ENCODE measurements at regions not wholly inside any gene's neighbourhood (a gene's known extent, or its start where the extent isn't known, plus 50 kb on each side); places are given as distances from the start of the nearest gene placed in this dataset.

GRCh38 chr6:19269341-19269898, 567.8 kb upstream of the ID4 start:
- Histone ChIP-seq H3K27me3 (ENCODE audit: insufficient read depth, low read length) (no peaks in the 10 kb centered on the region), H3K79me2 (ENCODE audit: control insufficient read depth, insufficient read depth, low read length, unreplicated experiment) (no peaks in the 10 kb centered on the region), H3K4me1 (ENCODE audit: control insufficient read depth, insufficient read depth, low read length, unreplicated experiment) (no peaks in the 10 kb centered on the region), H2AFZ (ENCODE audit: low read length, unreplicated experiment) (no peak overlapping the region), H3K27ac (ENCODE audit: low read depth, low read length) (no peak overlapping the region), H3K36me3 (ENCODE audit: insufficient read depth, low read length) (no peaks in the 10 kb centered on the region), H3K4me3 (ENCODE audit: low read depth, low read length) (no peak overlapping the region)

GRCh38 chr6:19270616-19271015, 566.6 kb upstream of the ID4 start:
- Histone ChIP-seq H3K4me3 (ENCODE audit: low read depth, low read length) (no peak overlapping the region), H2AFZ (ENCODE audit: low read length, unreplicated experiment) (no peak overlapping the region), H3K79me2 (ENCODE audit: control insufficient read depth, insufficient read depth, low read length, unreplicated experiment) (no peaks in the 10 kb centered on the region), H3K27me3 (ENCODE audit: insufficient read depth, low read length) (no peaks in the 10 kb centered on the region), H3K4me1 (ENCODE audit: control insufficient read depth, insufficient read depth, low read length, unreplicated experiment) (no peaks in the 10 kb centered on the region), H3K36me3 (ENCODE audit: insufficient read depth, low read length) (no peaks in the 10 kb centered on the region), H3K27ac (ENCODE audit: low read depth, low read length) (no peak overlapping the region)

DNA sequence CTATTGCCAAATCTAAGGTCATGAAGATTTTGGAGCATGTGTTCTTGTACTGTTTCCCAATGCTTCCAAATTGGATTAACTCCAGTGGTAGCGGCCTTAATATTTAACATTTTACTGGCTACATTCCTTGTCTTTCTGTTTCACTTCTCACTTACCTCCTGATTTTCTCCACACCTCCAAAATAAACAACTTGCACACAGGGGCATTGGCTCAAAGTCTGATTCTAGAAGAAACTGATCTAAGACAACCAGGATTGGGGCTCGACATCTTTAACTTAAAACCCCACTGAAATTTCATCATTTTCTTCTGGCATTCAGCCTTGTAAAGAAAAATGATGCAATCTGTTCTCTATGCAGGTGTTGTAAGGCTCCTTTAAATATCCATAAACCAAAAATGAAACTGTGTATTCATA, 557.9 kb upstream of the ID4 start:
- Histone ChIP-seq H3K36me3 (ENCODE audit: insufficient read depth, low read length) (no peaks in the 10 kb centered on the region), H3K27ac (ENCODE audit: low read depth, low read length) (no peak overlapping the region), H3K4me3 (ENCODE audit: low read depth, low read length) (no peak overlapping the region), H3K79me2 (ENCODE audit: control insufficient read depth, insufficient read depth, low read length, unreplicated experiment) (no peaks in the 10 kb centered on the region), H3K4me1 (ENCODE audit: control insufficient read depth, insufficient read depth, low read length, unreplicated experiment) (no peaks in the 10 kb centered on the region), H3K27me3 (ENCODE audit: insufficient read depth, low read length) (no peaks in the 10 kb centered on the region), H2AFZ (ENCODE audit: low read length, unreplicated experiment) (no peak overlapping the region)

DNA sequence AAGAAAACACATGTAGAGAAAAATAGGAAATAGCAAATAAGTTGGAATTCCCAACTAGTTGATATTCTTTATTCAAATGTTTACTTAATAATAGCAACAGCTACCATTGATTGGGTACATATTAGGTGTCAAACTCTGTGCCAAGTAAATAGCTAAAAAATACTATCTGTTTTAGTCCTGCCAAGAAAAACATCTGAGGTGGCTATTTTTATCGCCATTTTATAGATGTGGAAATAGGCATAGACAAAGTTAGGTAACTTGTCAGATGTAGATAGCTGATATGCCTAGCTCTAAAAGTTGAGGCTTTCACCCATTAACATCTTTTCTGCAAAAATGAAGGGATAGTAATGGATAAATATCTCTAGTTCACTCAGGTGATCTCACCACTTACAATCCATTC, 549.2 kb upstream of the ID4 start:
- Histone ChIP-seq H3K36me3 (ENCODE audit: insufficient read depth, low read length) (no peaks in the 10 kb centered on the region), H3K27ac (ENCODE audit: low read depth, low read length) (no peak overlapping the region), H3K4me3 (ENCODE audit: low read depth, low read length) (no peak overlapping the region), H2AFZ (ENCODE audit: low read length, unreplicated experiment) (no peak overlapping the region), H3K79me2 (ENCODE audit: control insufficient read depth, insufficient read depth, low read length, unreplicated experiment) (no peaks in the 10 kb centered on the region), H3K27me3 (ENCODE audit: insufficient read depth, low read length) (no peaks in the 10 kb centered on the region), H3K4me1 (ENCODE audit: control insufficient read depth, insufficient read depth, low read length, unreplicated experiment) (no peaks in the 10 kb centered on the region)

DNA sequence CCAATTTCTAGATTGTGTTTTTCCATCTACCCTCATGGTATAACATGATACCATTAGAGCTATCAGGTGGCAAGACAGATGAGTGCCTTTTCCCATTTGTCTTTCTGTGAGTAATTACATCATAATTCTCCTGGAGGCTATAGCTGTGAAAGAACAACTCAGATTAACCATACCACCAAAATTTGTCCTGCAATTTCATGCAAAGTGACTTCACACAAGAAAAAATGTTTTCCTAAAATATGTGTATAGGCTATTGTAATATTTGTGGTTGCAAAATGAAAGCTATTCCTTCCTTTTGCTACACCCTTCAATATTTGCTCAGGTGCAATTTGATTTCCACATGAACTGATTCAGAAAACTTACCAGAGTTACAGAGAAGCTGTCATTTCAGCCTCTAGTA, 547.7 kb upstream of the ID4 start:
- Histone ChIP-seq H3K79me2 (ENCODE audit: control insufficient read depth, insufficient read depth, low read length, unreplicated experiment) (no peaks in the 10 kb centered on the region), H3K27ac (ENCODE audit: low read depth, low read length) (no peak overlapping the region), H3K27me3 (ENCODE audit: insufficient read depth, low read length) (no peaks in the 10 kb centered on the region), H3K4me1 (ENCODE audit: control insufficient read depth, insufficient read depth, low read length, unreplicated experiment) (no peaks in the 10 kb centered on the region), H3K4me3 (ENCODE audit: low read depth, low read length) (no peak overlapping the region), H2AFZ (ENCODE audit: low read length, unreplicated experiment) (no peak overlapping the region), H3K36me3 (ENCODE audit: insufficient read depth, low read length) (no peaks in the 10 kb centered on the region)

DNA sequence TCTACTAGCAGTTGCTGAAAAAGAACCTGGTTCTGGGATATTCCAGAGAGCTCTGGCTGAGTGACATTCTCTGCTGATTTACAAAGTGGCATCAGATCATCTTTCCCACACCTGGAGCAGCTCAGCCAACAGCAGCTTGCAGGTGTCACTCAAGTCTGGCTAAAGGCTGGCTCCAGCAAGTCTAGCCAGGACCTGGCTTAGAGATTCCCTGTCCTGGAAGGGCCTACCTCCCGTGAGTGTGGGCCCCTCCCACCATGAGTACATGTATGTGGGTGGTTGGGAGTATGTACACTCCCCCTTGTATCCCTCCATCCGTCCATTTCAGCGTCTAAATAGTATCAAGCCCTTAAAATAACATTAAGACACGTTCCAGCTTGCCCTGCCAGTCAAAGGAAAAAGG, 539.3 kb upstream of the ID4 start:
- H2AFZ ChIP-seq (ENCODE audit: low read length, unreplicated experiment): no peak overlapping the region
- H3K36me3 ChIP-seq (ENCODE audit: insufficient read depth, low read length): no peaks in the 10 kb centered on the region
- no peak overlapping the region for H3K4me3 ChIP-seq (ENCODE audit: low read depth, low read length)
- no peaks in the 10 kb centered on the region for H3K4me1 ChIP-seq (ENCODE audit: control insufficient read depth, insufficient read depth, low read length, unreplicated experiment)
- H3K27ac ChIP-seq (ENCODE audit: low read depth, low read length): no peak overlapping the region
- H3K27me3 ChIP-seq (ENCODE audit: insufficient read depth, low read length): no peaks in the 10 kb centered on the region
- H3K79me2 ChIP-seq (ENCODE audit: control insufficient read depth, insufficient read depth, low read length, unreplicated experiment): no peaks in the 10 kb centered on the region

- Histone ChIP-seq H3K79me2 (ENCODE audit: control insufficient read depth, insufficient read depth, low read length, unreplicated experiment) (no peaks in the 10 kb centered on the region), H3K4me1 (ENCODE audit: control insufficient read depth, insufficient read depth, low read length, unreplicated experiment) (no peaks in the 10 kb centered on the region), H2AFZ (ENCODE audit: low read length, unreplicated experiment) (no peak overlapping the region), H3K4me3 (ENCODE audit: low read depth, low read length) (no peak overlapping the region), H3K27ac (ENCODE audit: low read depth, low read length) (no peak overlapping the region), H3K36me3 (ENCODE audit: insufficient read depth, low read length) (no peaks in the 10 kb centered on the region), H3K27me3 (ENCODE audit: insufficient read depth, low read length) (no peaks in the 10 kb centered on the region)
Measured at GRCh38 chr6:19298421-19298820, 538.7 kb upstream of the ID4 start.

GRCh38 chr6:19299129-19299528, 538.0 kb upstream of the ID4 start:
- Histone ChIP-seq H2AFZ (ENCODE audit: low read length, unreplicated experiment) (no peak overlapping the region), H3K36me3 (ENCODE audit: insufficient read depth, low read length) (no peaks in the 10 kb centered on the region), H3K4me3 (ENCODE audit: low read depth, low read length) (no peak overlapping the region), H3K4me1 (ENCODE audit: control insufficient read depth, insufficient read depth, low read length, unreplicated experiment) (no peaks in the 10 kb centered on the region), H3K79me2 (ENCODE audit: control insufficient read depth, insufficient read depth, low read length, unreplicated experiment) (no peaks in the 10 kb centered on the region), H3K27ac (ENCODE audit: low read depth, low read length) (no peak overlapping the region), H3K27me3 (ENCODE audit: insufficient read depth, low read length) (no peaks in the 10 kb centered on the region)

- no peak overlapping the region for H2AFZ ChIP-seq (ENCODE audit: low read length, unreplicated experiment)
- no peaks in the 10 kb centered on the region for H3K27me3 ChIP-seq (ENCODE audit: insufficient read depth, low read length)
- H3K79me2 ChIP-seq (ENCODE audit: control insufficient read depth, insufficient read depth, low read length, unreplicated experiment): no peaks in the 10 kb centered on the region
- no peaks in the 10 kb centered on the region for H3K36me3 ChIP-seq (ENCODE audit: insufficient read depth, low read length)
- no peak overlapping the region for H3K4me3 ChIP-seq (ENCODE audit: low read depth, low read length)
- H3K27ac ChIP-seq (ENCODE audit: low read depth, low read length): no peak overlapping the region
- no peaks in the 10 kb centered on the region for H3K4me1 ChIP-seq (ENCODE audit: control insufficient read depth, insufficient read depth, low read length, unreplicated experiment)
Measured at GRCh38 chr6:19301980-19302379, 535.2 kb upstream of the ID4 start.

GRCh38 chr6:19303383-19303782, 533.8 kb upstream of the ID4 start:
- no peak overlapping the region for H3K27ac ChIP-seq (ENCODE audit: low read depth, low read length)
- no peak overlapping the region for H2AFZ ChIP-seq (ENCODE audit: low read length, unreplicated experiment)
- H3K36me3 ChIP-seq (ENCODE audit: insufficient read depth, low read length): no peaks in the 10 kb centered on the region
- H3K4me1 ChIP-seq (ENCODE audit: control insufficient read depth, insufficient read depth, low read length, unreplicated experiment): no peaks in the 10 kb centered on the region
- H3K27me3 ChIP-seq (ENCODE audit: insufficient read depth, low read length): no peaks in the 10 kb centered on the region
- no peaks in the 10 kb centered on the region for H3K79me2 ChIP-seq (ENCODE audit: control insufficient read depth, insufficient read depth, low read length, unreplicated experiment)
- no peak overlapping the region for H3K4me3 ChIP-seq (ENCODE audit: low read depth, low read length)

DNA sequence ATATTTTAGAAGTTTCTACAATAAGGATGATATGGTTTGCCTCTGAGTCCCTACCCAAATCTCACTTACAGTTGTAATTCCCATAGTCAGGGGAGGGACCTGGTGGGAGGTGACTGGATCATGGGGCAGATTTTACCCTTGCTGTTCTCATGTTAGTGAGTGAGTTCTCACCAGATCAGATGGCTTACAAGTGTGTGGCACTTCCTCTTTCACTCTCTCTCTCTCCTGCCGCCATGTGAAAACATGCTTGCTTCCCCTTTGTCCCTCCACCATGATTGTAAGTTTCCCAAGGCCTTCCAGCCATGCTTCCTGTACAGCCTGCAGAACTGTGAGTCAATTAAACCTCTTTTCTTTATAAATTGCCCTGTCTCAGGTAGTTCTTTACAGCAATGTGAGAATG, 527.5 kb upstream of the ID4 start:
- Histone ChIP-seq H3K36me3 (ENCODE audit: insufficient read depth, low read length) (no peaks in the 10 kb centered on the region), H3K4me1 (ENCODE audit: control insufficient read depth, insufficient read depth, low read length, unreplicated experiment) (no peaks in the 10 kb centered on the region), H3K27me3 (ENCODE audit: insufficient read depth, low read length) (no peaks in the 10 kb centered on the region; the same call in 1 of the 2 replicates), H2AFZ (ENCODE audit: low read length, unreplicated experiment) (no peak overlapping the region), H3K79me2 (ENCODE audit: control insufficient read depth, insufficient read depth, low read length, unreplicated experiment) (no peaks in the 10 kb centered on the region), H3K27ac (ENCODE audit: low read depth, low read length) (no peak overlapping the region), H3K4me3 (ENCODE audit: low read depth, low read length) (no peak overlapping the region)
